ENCODE measurements at regions not wholly inside any gene's neighbourhood (a gene's known extent, or its start where the extent isn't known, plus 50 kb on each side); places are given as distances from the start of the nearest gene placed in this dataset.

GRCh38 chrX:120819126-120819525 is 56.5 kb downstream of the CT47B1 start:
- Mint-ChIP-seq H3K4me1 (no peaks in the 10 kb centered on the region), H3K4me3 (no peak overlapping the region), H3K36me3 (no peaks in the 10 kb centered on the region), H3K27ac (no peak overlapping the region), H3K27me3 (peaks cover 7 to 8% of the 10 kb centered on the region in 2 donors), H3K9me3 (no peaks in the 10 kb centered on the region)
- ATAC-seq (replicated peaks), result no peak
- DNase-seq, result no peak

DNA sequence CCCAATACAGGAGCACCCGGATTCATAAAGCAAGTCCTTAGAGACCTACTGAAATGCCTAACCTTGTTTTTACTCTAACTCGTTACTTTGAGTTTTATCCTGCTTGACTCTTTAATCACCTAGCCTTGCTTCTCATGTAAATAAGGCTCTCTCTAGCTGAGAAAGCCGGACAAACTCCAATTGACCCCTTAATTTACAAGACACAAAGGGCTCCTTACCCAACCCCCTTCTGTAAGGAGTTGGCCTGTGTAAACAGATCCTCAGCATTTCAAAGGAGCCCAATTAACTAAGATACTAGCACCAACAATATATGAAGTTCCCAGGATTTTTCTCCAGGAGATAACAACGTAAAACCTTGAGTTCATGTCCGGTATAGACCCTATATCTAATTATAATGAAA is 61.7 kb downstream of the CT47B1 start:
- Mint-ChIP-seq H3K9me3 (peaks cover 0 to 2% of the 10 kb centered on the region in 2 donors), H3K36me3 (no peaks in the 10 kb centered on the region), H3K4me3 (no peak overlapping the region), H3K4me1 (no peaks in the 10 kb centered on the region), H3K27me3 (peaks cover 14 to 23% of the 10 kb centered on the region in 2 donors), H3K27ac (no peak overlapping the region)
- ATAC-seq (replicated peaks) (no peak), DNase-seq (no peak)

GRCh38 chrX:120801426-120801825 is 74.2 kb downstream of the CT47B1 start:
- DNase-seq, result no peak
- no peak overlapping the region for H3K27ac Mint-ChIP-seq

GRCh38 chrX:120797188-120797851 is 78.3 kb downstream of the CT47B1 start:
- no peaks in the 10 kb centered on the region for H3K9me3 Mint-ChIP-seq
- peaks cover 5 to 25% of the 10 kb centered on the region in 2 donors for H3K4me1 Mint-ChIP-seq
- H3K36me3 Mint-ChIP-seq, result no peaks in the 10 kb centered on the region
- H3K27me3 Mint-ChIP-seq, result peaks cover 0 to 8% of the 10 kb centered on the region in 2 donors
- H3K4me3 Mint-ChIP-seq, result no peak overlapping the region
- H3K27ac Mint-ChIP-seq, result peak overlapping the region; percentile 6
- peak; percentile 56 to 64 for ATAC-seq (replicated peaks)
- no peak for DNase-seq

More at GRCh38 chrX:120801426-120801825, 74.2 kb downstream of the CT47B1 start:
- H3K4me3 Mint-ChIP-seq, result no peak overlapping the region
- H3K4me1 Mint-ChIP-seq, result peaks cover 2 to 20% of the 10 kb centered on the region in 2 donors
- H3K27me3 Mint-ChIP-seq, result peaks cover 0 to 15% of the 10 kb centered on the region in 2 donors
- no peaks in the 10 kb centered on the region for H3K36me3 Mint-ChIP-seq
- no peaks in the 10 kb centered on the region for H3K9me3 Mint-ChIP-seq
- no peak for ATAC-seq (replicated peaks)

GRCh38 chrX:120795301-120795700 is 80.4 kb downstream of the CT47B1 start:
- Mint-ChIP-seq H3K36me3 (no peaks in the 10 kb centered on the region), H3K9me3 (no peaks in the 10 kb centered on the region), H3K4me3 (no peak overlapping the region), H3K27me3 (peaks cover 0 to 8% of the 10 kb centered on the region in 2 donors), H3K4me1 (peaks cover 5 to 25% of the 10 kb centered on the region in 2 donors), H3K27ac (no peak overlapping the region)
- DNase-seq (no peak), ATAC-seq (replicated peaks) (no peak)

DNA sequence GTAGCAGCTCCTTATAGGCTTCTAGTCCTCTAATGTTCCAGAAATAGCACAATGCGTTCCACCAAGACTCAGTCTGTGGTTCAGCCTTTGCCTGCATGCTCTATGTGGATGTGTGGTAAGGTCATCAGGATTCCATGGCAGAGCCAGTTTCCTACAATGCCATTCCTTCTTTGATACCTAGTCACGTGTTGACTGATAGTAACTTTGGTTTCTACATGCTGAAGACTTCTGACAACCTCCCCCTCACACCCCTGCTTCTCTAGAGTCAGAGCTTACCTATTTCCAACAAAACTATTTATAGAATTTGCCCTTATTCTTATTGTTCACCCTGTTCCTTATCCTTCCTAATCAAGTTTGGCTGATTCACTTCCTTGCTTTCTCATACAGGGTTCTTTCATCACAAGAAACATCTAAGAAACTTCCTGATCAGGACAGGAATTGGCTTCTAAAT is 81.1 kb downstream of the CT47B1 start:
- no peaks in the 10 kb centered on the region for H3K9me3 Mint-ChIP-seq
- H3K4me3 Mint-ChIP-seq, result no peak overlapping the region
- peaks cover 3 to 25% of the 10 kb centered on the region in 2 donors for H3K4me1 Mint-ChIP-seq
- ATAC-seq (replicated peaks) (no peak), DNase-seq (no peak)
- no peaks in the 10 kb centered on the region for H3K36me3 Mint-ChIP-seq
- peaks cover 0 to 8% of the 10 kb centered on the region in 2 donors for H3K27me3 Mint-ChIP-seq
- no peak overlapping the region for H3K27ac Mint-ChIP-seq

DNA sequence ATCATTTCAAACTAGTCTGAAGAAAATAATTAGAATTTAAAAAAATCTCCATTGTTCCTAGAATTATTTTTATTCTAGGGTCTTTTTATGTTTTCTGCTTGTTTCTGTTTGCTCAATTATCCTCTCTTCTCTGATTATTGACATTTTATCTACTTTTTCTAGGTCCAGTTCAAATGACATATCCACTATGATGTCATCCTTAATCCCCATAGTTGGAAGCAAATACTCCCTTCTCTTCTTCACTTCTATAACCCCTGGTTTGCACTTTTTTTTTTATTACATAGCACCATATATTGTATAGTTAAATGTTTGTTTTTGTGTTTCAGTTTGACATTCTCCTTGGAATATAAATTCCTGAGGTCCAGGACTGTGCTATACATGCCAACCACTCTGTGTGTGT is 82.6 kb downstream of the CT47B1 start:
- Mint-ChIP-seq H3K27ac (no peak overlapping the region), H3K4me3 (no peak overlapping the region), H3K9me3 (no peaks in the 10 kb centered on the region), H3K36me3 (no peaks in the 10 kb centered on the region), H3K27me3 (peaks cover 0 to 5% of the 10 kb centered on the region in 2 donors), H3K4me1 (peaks cover 3 to 12% of the 10 kb centered on the region in 2 donors)
- ATAC-seq (replicated peaks) (no peak), DNase-seq (no peak)

DNA sequence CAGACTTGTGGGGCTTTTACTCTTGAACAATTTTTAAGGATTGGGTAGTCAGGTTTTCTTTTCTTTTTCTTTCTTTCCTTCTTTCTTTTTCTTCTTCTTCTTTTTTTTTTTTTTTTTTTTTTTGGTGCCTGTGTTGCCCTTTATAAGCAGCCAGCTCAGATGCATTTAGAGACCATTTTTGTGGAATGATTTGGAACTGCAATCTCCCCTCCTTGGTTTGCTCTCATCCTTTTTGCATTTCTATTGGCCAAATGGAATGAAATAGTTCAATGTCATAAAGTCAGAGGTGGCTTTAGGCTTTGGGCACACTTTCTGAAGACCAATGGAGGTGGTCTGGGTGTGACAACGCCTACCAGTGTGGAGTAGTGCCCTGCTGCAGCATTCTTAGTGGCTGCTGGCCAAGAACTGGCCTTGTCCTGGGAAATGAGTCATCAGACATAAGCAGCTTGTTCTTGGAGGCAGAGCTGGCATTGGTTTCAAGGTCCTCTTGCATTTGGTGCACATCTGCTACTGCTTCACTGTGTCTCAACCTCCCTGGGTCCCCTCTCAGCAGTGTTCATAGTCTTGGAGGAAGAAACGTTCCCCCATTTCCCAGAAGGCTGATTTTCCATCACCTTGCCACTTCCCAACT is 84.5 kb downstream of the CT47B1 start:
- H3K9me3 Mint-ChIP-seq, result no peaks in the 10 kb centered on the region
- H3K27me3 Mint-ChIP-seq, result no peaks in the 10 kb centered on the region
- no peak overlapping the region for H3K4me3 Mint-ChIP-seq
- DNase-seq (no peak), ATAC-seq (replicated peaks) (peak in 1 of 2 donors; percentile 16)
- no peak overlapping the region for H3K27ac Mint-ChIP-seq
- peaks cover 3 to 5% of the 10 kb centered on the region in 2 donors for H3K4me1 Mint-ChIP-seq
- no peaks in the 10 kb centered on the region for H3K36me3 Mint-ChIP-seq

GRCh38 chrX:120790552-120790951 is 85.1 kb downstream of the CT47B1 start:
- DNase-seq (no peak), ATAC-seq (replicated peaks) (no peak)
- H3K4me3 Mint-ChIP-seq, result no peak overlapping the region
- no peak overlapping the region for H3K27ac Mint-ChIP-seq
- H3K36me3 Mint-ChIP-seq, result no peaks in the 10 kb centered on the region
- peaks cover 3 to 5% of the 10 kb centered on the region in 2 donors for H3K4me1 Mint-ChIP-seq
- no peaks in the 10 kb centered on the region for H3K9me3 Mint-ChIP-seq
- H3K27me3 Mint-ChIP-seq, result peaks cover 0 to under 1% of the 10 kb centered on the region in 2 donors

- peaks cover 0 to 5% of the 10 kb centered on the region in 2 donors for H3K27me3 Mint-ChIP-seq
- no peaks in the 10 kb centered on the region for H3K9me3 Mint-ChIP-seq
- no peak overlapping the region for H3K27ac Mint-ChIP-seq
- no peak overlapping the region for H3K4me3 Mint-ChIP-seq
- peaks cover 3 to 5% of the 10 kb centered on the region in 2 donors for H3K4me1 Mint-ChIP-seq
- ATAC-seq (replicated peaks), result peak; percentile 57 to 77
- no peaks in the 10 kb centered on the region for H3K36me3 Mint-ChIP-seq
- DNase-seq, result peak; percentile 11
Observed at GRCh38 chrX:120790118-120790517, 85.5 kb downstream of the CT47B1 start.

- no peak overlapping the region for H3K4me3 Mint-ChIP-seq
- DNase-seq, result no peak
- peaks cover under 1% of the 10 kb centered on the region in 2 donors for H3K36me3 Mint-ChIP-seq
- H3K4me1 Mint-ChIP-seq, result no peaks in the 10 kb centered on the region
- no peak for ATAC-seq (replicated peaks)
- peaks cover 0 to 8% of the 10 kb centered on the region in 2 donors for H3K27me3 Mint-ChIP-seq
- peaks cover under 1 to 2% of the 10 kb centered on the region in 2 donors for H3K9me3 Mint-ChIP-seq
- H3K27ac Mint-ChIP-seq, result no peak overlapping the region
Observed at GRCh38 chrX:120781403-120781802, 94.3 kb downstream of the CT47B1 start.

- H3K36me3 Mint-ChIP-seq, result peaks cover 3% of the 10 kb centered on the region in 2 donors
- H3K4me3 Mint-ChIP-seq, result no peak overlapping the region
- ATAC-seq (replicated peaks), result peak; percentile 67 to 69
- H3K27me3 Mint-ChIP-seq, result peaks cover 0 to 6% of the 10 kb centered on the region in 2 donors
- DNase-seq, result no peak
- H3K4me1 Mint-ChIP-seq, result peaks cover 0 to 2% of the 10 kb centered on the region in 2 donors
- peaks cover 2 to 4% of the 10 kb centered on the region in 2 donors for H3K9me3 Mint-ChIP-seq
- no peak overlapping the region for H3K27ac Mint-ChIP-seq
Observed at GRCh38 chrX:120775959-120776358, 99.7 kb downstream of the CT47B1 start.

DNA sequence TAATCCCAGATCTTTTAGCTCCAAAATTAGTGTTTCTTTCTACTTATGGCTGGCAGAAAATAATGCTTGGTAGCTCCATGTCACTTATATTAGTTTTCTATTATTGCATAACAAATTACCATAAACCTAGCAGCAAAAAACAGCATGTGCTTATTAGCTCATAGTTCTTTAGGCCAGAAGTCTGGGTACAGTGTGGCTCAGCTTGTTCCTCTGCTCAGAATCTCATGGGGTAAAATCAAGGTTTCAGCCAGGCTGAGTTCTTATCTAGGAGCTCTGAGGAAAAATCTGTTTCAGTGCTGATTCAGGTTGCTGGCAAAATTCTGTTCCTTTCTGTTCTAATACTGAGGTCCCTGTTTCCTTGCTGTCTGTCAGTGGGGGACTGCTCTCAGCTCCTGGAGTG is 101.1 kb downstream of the CT47B1 start:
- Mint-ChIP-seq H3K27ac (no peak overlapping the region), H3K4me3 (no peak overlapping the region), H3K27me3 (peaks cover 0 to 6% of the 10 kb centered on the region in 2 donors), H3K36me3 (peaks cover 3% of the 10 kb centered on the region in 2 donors), H3K9me3 (peaks cover 2 to 4% of the 10 kb centered on the region in 2 donors), H3K4me1 (peaks cover 0 to 2% of the 10 kb centered on the region in 2 donors)
- DNase-seq, result no peak
- ATAC-seq (replicated peaks), result no peak

DNA sequence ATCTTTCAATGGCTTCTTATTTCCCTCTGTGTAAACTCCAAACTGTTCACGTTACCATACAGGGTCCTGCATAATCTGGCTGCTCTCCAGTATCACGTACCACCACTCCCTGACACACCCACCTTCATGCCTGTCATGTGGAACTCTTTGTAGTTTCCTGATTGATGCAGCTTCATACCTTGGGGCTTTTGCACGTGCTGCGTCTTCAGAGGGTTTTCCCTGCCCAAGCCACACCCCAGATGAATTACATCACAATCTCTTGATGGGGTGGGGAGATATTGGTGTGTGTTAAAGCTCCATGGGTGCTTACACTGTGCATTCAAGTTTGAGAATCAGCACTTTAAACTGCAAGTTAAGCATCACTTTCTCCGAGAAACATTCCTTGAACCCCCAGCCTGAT is 101.9 kb downstream of the CT47B1 start:
- Mint-ChIP-seq H3K4me1 (peaks cover 0 to 2% of the 10 kb centered on the region in 2 donors), H3K27me3 (peaks cover 0 to 6% of the 10 kb centered on the region in 2 donors), H3K36me3 (peaks cover 3% of the 10 kb centered on the region in 2 donors), H3K9me3 (peaks cover 2 to 4% of the 10 kb centered on the region in 2 donors), H3K4me3 (no peak overlapping the region), H3K27ac (no peak overlapping the region)
- ATAC-seq (replicated peaks) (no peak), DNase-seq (no peak)
